ENCODE measurements at regions not wholly inside any gene's neighbourhood (a gene's known extent, or its start where the extent isn't known, plus 50 kb on each side); places are given as distances from the start of the nearest gene placed in this dataset.
"Not testable (repeated sequence)": the region's sequence is repeated elsewhere in the genome, so short reads cannot be mapped to it uniquely, and the experiment has no call there.

- intact Hi-C loops (cut with micrococcal nuclease), result no loop called here
- Histone ChIP-seq H3K36me3 (ENCODE audit: control insufficient read depth, insufficient read depth, low read length) (no peaks in the 10 kb centered on the region), H3K27ac (ENCODE audit: low read length) (no peak overlapping the region), H3K27me3 (ENCODE audit: control insufficient read depth, insufficient read depth, low read length) (no peaks in the 10 kb centered on the region), H3K9me3 (ENCODE audit: control insufficient read depth, insufficient read depth, low read length) (no peaks in the 10 kb centered on the region), H3K4me1 (ENCODE audit: control insufficient read depth, insufficient read depth, low read length) (no peaks in the 10 kb centered on the region), H3K4me3 (ENCODE audit: low read length) (no peak overlapping the region)
- Mint-ChIP-seq H3K4me1 (no peaks in the 10 kb centered on the region), H3K9me3 (peaks cover 0 to 3% of the 10 kb centered on the region in 2 donors), H3K27ac (no peak overlapping the region), H3K4me3 (no peak overlapping the region), H3K27me3 (ENCODE audit: low read depth in 2 of 2) (no peaks in the 10 kb centered on the region), H3K36me3 (no peaks in the 10 kb centered on the region)
- no peak for TF ChIP-seq CTCF (IDR thresholded peaks at IDR 0.05)
- 78% methylated on average over 2 of the region's 2 CpGs for WGBS (ENCODE audit: insufficient coverage)
- DNase-seq (no peak), ATAC-seq (no peak)
Measured at GRCh38 chr3:28615971-28616370, 267.3 kb upstream of the AZI2 start.

GRCh38 chr3:28617821-28618220, 269.2 kb upstream of the AZI2 start:
- no peaks in the 10 kb centered on the region for H3K27me3 Mint-ChIP-seq (ENCODE audit: low read depth in 2 of 2)
- H3K4me1 ChIP-seq (ENCODE audit: control insufficient read depth, insufficient read depth, low read length), result no peaks in the 10 kb centered on the region
- H3K36me3 Mint-ChIP-seq, result no peaks in the 10 kb centered on the region
- no CpG with 5 or more reads among the region's 1 CpG for WGBS (ENCODE audit: insufficient coverage)
- ATAC-seq (no peak), DNase-seq (no peak)
- H3K36me3 ChIP-seq (ENCODE audit: control insufficient read depth, insufficient read depth, low read length), result no peaks in the 10 kb centered on the region
- H3K27me3 ChIP-seq (ENCODE audit: control insufficient read depth, insufficient read depth, low read length), result no peaks in the 10 kb centered on the region
- H3K4me3 Mint-ChIP-seq, result no peak overlapping the region
- intact Hi-C loops (cut with micrococcal nuclease), result no loop called here
- H3K9me3 Mint-ChIP-seq, result peaks cover 6 to 7% of the 10 kb centered on the region in 2 donors
- H3K9me3 ChIP-seq (ENCODE audit: control insufficient read depth, insufficient read depth, low read length), result no peaks in the 10 kb centered on the region
- TF ChIP-seq CTCF (IDR thresholded peaks at IDR 0.05), result no peak
- H3K4me3 ChIP-seq (ENCODE audit: low read length), result no peak overlapping the region
- H3K4me1 Mint-ChIP-seq, result no peaks in the 10 kb centered on the region
- H3K27ac ChIP-seq (ENCODE audit: low read length), result no peak overlapping the region
- no peak overlapping the region for H3K27ac Mint-ChIP-seq

- no peak for TF ChIP-seq CTCF (IDR thresholded peaks at IDR 0.05)
- no peaks in the 10 kb centered on the region for H3K36me3 Mint-ChIP-seq
- Histone ChIP-seq H3K27ac (ENCODE audit: low read length) (no peak overlapping the region), H3K4me3 (ENCODE audit: low read length) (no peak overlapping the region), H3K9me3 (ENCODE audit: control insufficient read depth, insufficient read depth, low read length) (no peaks in the 10 kb centered on the region), H3K36me3 (ENCODE audit: control insufficient read depth, insufficient read depth, low read length) (no peaks in the 10 kb centered on the region), H3K4me1 (ENCODE audit: control insufficient read depth, insufficient read depth, low read length) (no peaks in the 10 kb centered on the region), H3K27me3 (ENCODE audit: control insufficient read depth, insufficient read depth, low read length) (no peaks in the 10 kb centered on the region)
- intact Hi-C loops (cut with micrococcal nuclease), result no loop called here
- H3K27ac Mint-ChIP-seq, result no peak overlapping the region
- H3K9me3 Mint-ChIP-seq, result peaks cover 8 to 9% of the 10 kb centered on the region in 2 donors
- ATAC-seq (no peak), DNase-seq (no peak)
- no peak overlapping the region for H3K4me3 Mint-ChIP-seq
- 100% methylated on average over 2 of the region's 5 CpGs for WGBS (ENCODE audit: insufficient coverage)
- H3K4me1 Mint-ChIP-seq, result no peaks in the 10 kb centered on the region
- no peaks in the 10 kb centered on the region for H3K27me3 Mint-ChIP-seq (ENCODE audit: low read depth in 2 of 2)
Measured at GRCh38 chr3:28623106-28623505, 274.5 kb upstream of the AZI2 start.

- H3K36me3 Mint-ChIP-seq, result no peaks in the 10 kb centered on the region
- H3K4me1 Mint-ChIP-seq, result no peaks in the 10 kb centered on the region
- 78% methylated on average over 2 of the region's 3 CpGs for WGBS (ENCODE audit: insufficient coverage)
- H3K9me3 Mint-ChIP-seq, result peaks cover 8 to 9% of the 10 kb centered on the region in 2 donors
- ATAC-seq (no peak), DNase-seq (no peak)
- H3K4me3 ChIP-seq (ENCODE audit: low read length), result no peak overlapping the region
- H3K27me3 Mint-ChIP-seq (ENCODE audit: low read depth in 2 of 2), result no peaks in the 10 kb centered on the region
- H3K27ac Mint-ChIP-seq, result no peak overlapping the region
- intact Hi-C loops (cut with micrococcal nuclease), result no loop called here
- H3K27ac ChIP-seq (ENCODE audit: low read length), result no peak overlapping the region
- no peak for TF ChIP-seq CTCF (IDR thresholded peaks at IDR 0.05)
- H3K4me3 Mint-ChIP-seq, result no peak overlapping the region
- H3K36me3 ChIP-seq (ENCODE audit: control insufficient read depth, insufficient read depth, low read length), result no peaks in the 10 kb centered on the region
- H3K4me1 ChIP-seq (ENCODE audit: control insufficient read depth, insufficient read depth, low read length), result no peaks in the 10 kb centered on the region
- H3K9me3 ChIP-seq (ENCODE audit: control insufficient read depth, insufficient read depth, low read length), result no peaks in the 10 kb centered on the region
- H3K27me3 ChIP-seq (ENCODE audit: control insufficient read depth, insufficient read depth, low read length), result no peaks in the 10 kb centered on the region
Measured at GRCh38 chr3:28624084-28624483, 275.5 kb upstream of the AZI2 start.

- H3K4me1 Mint-ChIP-seq; H3K4me3 Mint-ChIP-seq; H3K27ac Mint-ChIP-seq; H3K27ac ChIP-seq (ENCODE audit: low read length); DNase-seq; H3K27me3 Mint-ChIP-seq (ENCODE audit: low read depth in 2 of 2); H3K27me3 ChIP-seq (ENCODE audit: control insufficient read depth, insufficient read depth, low read length); H3K9me3 Mint-ChIP-seq; H3K36me3 ChIP-seq (ENCODE audit: control insufficient read depth, insufficient read depth, low read length); ATAC-seq; H3K36me3 Mint-ChIP-seq; intact Hi-C loops (cut with micrococcal nuclease); H3K9me3 ChIP-seq (ENCODE audit: control insufficient read depth, insufficient read depth, low read length); H3K4me1 ChIP-seq (ENCODE audit: control insufficient read depth, insufficient read depth, low read length); H3K4me3 ChIP-seq (ENCODE audit: low read length): not testable (repeated sequence)
- 100% methylated on average over 1 of the region's 2 CpGs for WGBS (ENCODE audit: insufficient coverage)
Measured at GRCh38 chr3:28627843-28628242, 279.2 kb upstream of the AZI2 start.
